Natural killer cell (primary cell): ENCODE measurements at regions not wholly inside any gene's neighbourhood (a gene's known extent, or its start where the extent isn't known, plus 50 kb on each side); places are given as distances from the start of the nearest gene placed in this dataset.
A peak's percentile ranks its signal among the peaks of the same experiment; 100 is the strongest.

Experiments
- ATAC-seq, 3 donors: fragments of 150-1000 bp in 2 of 3; fragments of 200-7000 bp in 1 of 3; cut with Tn5 transposase; 1 replicate in 1 of 3; 2 replicates in 2 of 3; pipeline ENCODE4 v1.10.0; 2021; ENCODE audit warnings: mild to moderate bottlenecking in 2 of 3, moderate library complexity in 2 of 3
- DNase-seq, 2 donors: peaks; one replicate each; pipeline versions ENCODE4 v3.0.0 to v3.0.0-alpha.2; 2013 to 2021; ENCODE audit warnings: mixed read lengths in 1 of 2
- H3K27ac ChIP-seq: one replicate; pipeline ENCODE4 v1.5.1; 2013; ENCODE audit warnings: mild to moderate bottlenecking, low read length
- H3K27me3 ChIP-seq: one replicate; pipeline ENCODE4 v1.6.1; 2013; ENCODE audit warnings: low read length; ENCODE audit not compliant: control insufficient read depth, insufficient read depth
- H3K36me3 ChIP-seq: one replicate; pipeline ENCODE4 v1.6.1; 2013; ENCODE audit warnings: low read length; ENCODE audit not compliant: control insufficient read depth, insufficient read depth
- H3K4me1 ChIP-seq: one replicate; pipeline ENCODE4 v1.6.1; 2013; ENCODE audit warnings: low read length; ENCODE audit not compliant: control insufficient read depth, insufficient read depth
- H3K4me3 ChIP-seq: one replicate; pipeline ENCODE4 v1.5.1; 2013; ENCODE audit warnings: low read length
- H3K9me3 ChIP-seq: one replicate; pipeline ENCODE4 v1.6.1; 2013; ENCODE audit warnings: low read length; ENCODE audit not compliant: control insufficient read depth, insufficient read depth
- H3K27ac Mint-ChIP-seq, 2 donors: one replicate each; pipeline ENCODE4 v1.8.0; 2022; ENCODE audit warnings: mild to moderate bottlenecking in 2 of 2, mixed read lengths in 2 of 2, moderate library complexity in 1 of 2
- H3K27me3 Mint-ChIP-seq, 2 donors: one replicate each; pipeline ENCODE4 v1.8.0; 2022; ENCODE audit warnings: low read depth in 2 of 2, mixed read lengths in 2 of 2
- H3K36me3 Mint-ChIP-seq: one replicate; pipeline ENCODE4 v1.8.0; 2022; ENCODE audit warnings: mixed read lengths
- H3K4me1 Mint-ChIP-seq, 2 donors: one replicate each; pipeline ENCODE4 v1.8.0; 2022; ENCODE audit warnings: mixed read lengths in 2 of 2
- H3K4me3 Mint-ChIP-seq: one replicate; pipeline ENCODE4 v1.8.0; 2022; ENCODE audit warnings: mild to moderate bottlenecking, moderate library complexity, mixed read lengths
- H3K9me3 Mint-ChIP-seq, 2 donors: one replicate each; pipeline ENCODE4 v1.8.0; 2022; ENCODE audit warnings: mixed read lengths in 2 of 2
- CTCF ChIP-seq: fragments of 200-600 bp; IDR thresholded peaks from one replicate; pipeline ENCODE4 v1.8.0; 2022; ENCODE audit warnings: antibody characterized with exemption
- WGBS: methylation state at CpG from one replicate; pipeline ENCODE4 v1.1.7; 2013; ENCODE audit warnings: missing lambda C conversion rate; ENCODE audit not compliant: insufficient coverage; 5-methylcytosine and 5-hydroxymethylcytosine counted together
- intact Hi-C: fragments of 100-400 bp; cut with micrococcal nuclease; formaldehyde crosslinking; loops from one replicate; pipeline ENCODE4 v1.14.2; 2022

GRCh38 chr1:187079330-187079729 lies 250.6 kb downstream of the PLA2G4A start:
- Mint-ChIP-seq H3K27ac (no peak overlapping the region), H3K36me3 (no peaks in the 10 kb centered on the region), H3K9me3 (peaks cover 0 to 7% of the 10 kb centered on the region in 2 donors), H3K4me3 (no peak overlapping the region), H3K27me3 (no peaks in the 10 kb centered on the region), H3K4me1 (no peaks in the 10 kb centered on the region)
- Histone ChIP-seq H3K27ac (no peak overlapping the region), H3K27me3 (no peaks in the 10 kb centered on the region), H3K4me3 (no peak overlapping the region), H3K9me3 (no peaks in the 10 kb centered on the region), H3K4me1 (no peaks in the 10 kb centered on the region), H3K36me3 (no peaks in the 10 kb centered on the region)
- 97% methylated on average over 5 of the region's 6 CpGs for WGBS
- no peak for TF ChIP-seq CTCF
- intact Hi-C loops, result no loop called here
- ATAC-seq (no peak), DNase-seq (no peak)

- H3K36me3 Mint-ChIP-seq, result peaks cover 7% of the 10 kb centered on the region
- DNase-seq (no peak), ATAC-seq (no peak)
- H3K27ac ChIP-seq, result no peak overlapping the region
- peaks cover 8 to 9% of the 10 kb centered on the region in 2 donors for H3K4me1 Mint-ChIP-seq
- intact Hi-C loops, result no loop called here
- no peaks in the 10 kb centered on the region for H3K4me1 ChIP-seq
- H3K27me3 Mint-ChIP-seq, result no peaks in the 10 kb centered on the region
- no peaks in the 10 kb centered on the region for H3K27me3 ChIP-seq
- peak overlapping the region; percentile 2 for H3K4me3 Mint-ChIP-seq
- H3K4me3 ChIP-seq, result no peak overlapping the region
- no peak overlapping the region for H3K27ac Mint-ChIP-seq
- H3K36me3 ChIP-seq, result no peaks in the 10 kb centered on the region
- H3K9me3 Mint-ChIP-seq, result peaks cover 11 to 16% of the 10 kb centered on the region in 2 donors
- TF ChIP-seq CTCF, result no peak
- peaks cover 4% of the 10 kb centered on the region for H3K9me3 ChIP-seq
Observed at GRCh38 chr1:187091666-187092065, 262.9 kb downstream of the PLA2G4A start.

- TF ChIP-seq CTCF, result no peak
- Histone ChIP-seq H3K27me3 (no peaks in the 10 kb centered on the region), H3K36me3 (no peaks in the 10 kb centered on the region), H3K4me1 (no peaks in the 10 kb centered on the region), H3K9me3 (peaks cover 4% of the 10 kb centered on the region), H3K4me3 (no peak overlapping the region), H3K27ac (no peak overlapping the region)
- peaks cover 7% of the 10 kb centered on the region for H3K36me3 Mint-ChIP-seq
- intact Hi-C loops, result no loop called here
- peaks cover 8 to 9% of the 10 kb centered on the region in 2 donors for H3K4me1 Mint-ChIP-seq
- peaks cover 11 to 16% of the 10 kb centered on the region in 2 donors for H3K9me3 Mint-ChIP-seq
- WGBS, result 68% methylated on average over 4 of the region's 4 CpGs
- no peaks in the 10 kb centered on the region for H3K27me3 Mint-ChIP-seq
- ATAC-seq (peak in 1 of 3 donors; percentile 34), DNase-seq (peak in 1 of 2 donors; percentile 59)
- H3K4me3 Mint-ChIP-seq, result peak overlapping the region; percentile 2
- no peak overlapping the region for H3K27ac Mint-ChIP-seq
Observed at GRCh38 chr1:187092104-187092503, 263.4 kb downstream of the PLA2G4A start.

- no peaks in the 10 kb centered on the region for H3K36me3 ChIP-seq
- WGBS, result 78% methylated on average over 2 of the region's 2 CpGs
- no peak for TF ChIP-seq CTCF
- Mint-ChIP-seq H3K9me3 (peaks cover 6 to 11% of the 10 kb centered on the region in 2 donors), H3K27ac (no peak overlapping the region), H3K27me3 (no peaks in the 10 kb centered on the region), H3K36me3 (no peaks in the 10 kb centered on the region), H3K4me3 (no peak overlapping the region), H3K4me1 (peaks cover 8% of the 10 kb centered on the region in 2 donors)
- no peaks in the 10 kb centered on the region for H3K9me3 ChIP-seq
- no peak overlapping the region for H3K4me3 ChIP-seq
- DNase-seq, result no peak
- H3K27ac ChIP-seq, result no peak overlapping the region
- intact Hi-C loops, result no loop called here
- H3K4me1 ChIP-seq, result no peaks in the 10 kb centered on the region
- H3K27me3 ChIP-seq, result no peaks in the 10 kb centered on the region
- ATAC-seq, result no peak
Observed at GRCh38 chr1:187096689-187097088, 267.9 kb downstream of the PLA2G4A start.
